SK-N-SH (cell line): ENCODE measurements at regions not wholly inside any gene's neighbourhood (a gene's known extent, or its start where the extent isn't known, plus 50 kb on each side); places are given as distances from the start of the nearest gene placed in this dataset.

Experiments used
- CHD2 ChIP-seq: fragments of 150-350 bp; IDR thresholded peaks from 2 replicates; pipeline ENCODE4 v1.6.1; 2018; ENCODE audit warnings: low read length; ENCODE audit not compliant: partially characterized antibody
- EP300 ChIP-seq, 2 experiments: IDR thresholded peaks; 2 replicates each; pipeline versions ENCODE4 v1.4.0 to v1.6.1; 2012; ENCODE audit warnings: borderline replicate concordance in 1 of 2, low read depth in 1 of 2, low read length in 1 of 2
- EZH2phosphoT487 ChIP-seq: fragments of 200-600 bp; sonication (generic); IDR thresholded peaks from 2 replicates; pipeline ENCODE4 v1.6.1; 2017; ENCODE audit warnings: low read depth, mixed run types, mild to moderate bottlenecking, antibody characterized with exemption, moderate library complexity, borderline replicate concordance
- MAX ChIP-seq: IDR thresholded peaks from 2 replicates; pipeline ENCODE4 v1.4.0; 2012; ENCODE audit warnings: low read depth
- POLR2AphosphoS5 ChIP-seq: IDR thresholded peaks from 2 replicates; pipeline ENCODE4 v1.6.1; 2012; ENCODE audit warnings: low read depth, low read length
- REST ChIP-seq: IDR thresholded peaks from 2 replicates; pipeline ENCODE4 v1.6.1; 2012; ENCODE audit warnings: mild to moderate bottlenecking, low read depth, low read length, moderate library complexity
- TCF12 ChIP-seq: IDR thresholded peaks from 2 replicates; pipeline ENCODE4 v1.4.0; 2012
- USF2 ChIP-seq: fragments of 150-350 bp; IDR thresholded peaks from 2 replicates; pipeline ENCODE4 v1.6.1; 2017; ENCODE audit warnings: antibody characterized with exemption, low read length, low read depth, borderline replicate concordance
- TF ChIP-seq, protein P1 (sequence below): IDR thresholded peaks from 2 replicates; pipeline ENCODE4 v1.4.0; 2012; ENCODE audit warnings: low read depth, borderline replicate concordance
- TF ChIP-seq, protein P2 (sequence below): fragments of 200-600 bp; sonication (generic); IDR thresholded peaks from 2 replicates; pipeline ENCODE4 v1.6.1; 2017; ENCODE audit warnings: antibody characterized with exemption, mild to moderate bottlenecking, moderate library complexity

DNA sequence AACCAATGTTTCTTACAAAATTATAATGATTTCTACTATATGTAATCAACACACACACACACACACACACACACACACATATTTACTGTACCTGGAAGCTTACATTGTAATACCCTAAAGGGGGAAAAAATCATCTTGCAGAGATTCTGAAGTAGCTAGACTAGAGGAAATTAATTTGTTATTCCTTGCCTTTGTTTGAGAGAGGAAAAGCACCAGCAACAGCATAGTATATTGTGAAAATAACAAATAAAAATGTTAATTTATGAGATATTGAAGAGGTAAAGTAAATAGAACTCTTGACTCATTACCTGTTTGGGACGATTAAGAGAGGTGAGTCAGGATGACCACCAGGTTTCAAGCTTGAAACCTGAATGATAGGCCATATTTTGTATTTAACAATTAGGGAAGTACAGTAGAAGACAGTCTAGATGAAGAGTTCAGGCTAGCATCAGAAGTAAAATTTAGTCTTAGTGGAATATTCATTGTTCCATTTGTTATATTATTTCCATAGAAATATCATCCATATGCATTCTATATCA is 873.4 kb upstream of the PCDH10 start:
- TF ChIP-seq, protein P1, sequence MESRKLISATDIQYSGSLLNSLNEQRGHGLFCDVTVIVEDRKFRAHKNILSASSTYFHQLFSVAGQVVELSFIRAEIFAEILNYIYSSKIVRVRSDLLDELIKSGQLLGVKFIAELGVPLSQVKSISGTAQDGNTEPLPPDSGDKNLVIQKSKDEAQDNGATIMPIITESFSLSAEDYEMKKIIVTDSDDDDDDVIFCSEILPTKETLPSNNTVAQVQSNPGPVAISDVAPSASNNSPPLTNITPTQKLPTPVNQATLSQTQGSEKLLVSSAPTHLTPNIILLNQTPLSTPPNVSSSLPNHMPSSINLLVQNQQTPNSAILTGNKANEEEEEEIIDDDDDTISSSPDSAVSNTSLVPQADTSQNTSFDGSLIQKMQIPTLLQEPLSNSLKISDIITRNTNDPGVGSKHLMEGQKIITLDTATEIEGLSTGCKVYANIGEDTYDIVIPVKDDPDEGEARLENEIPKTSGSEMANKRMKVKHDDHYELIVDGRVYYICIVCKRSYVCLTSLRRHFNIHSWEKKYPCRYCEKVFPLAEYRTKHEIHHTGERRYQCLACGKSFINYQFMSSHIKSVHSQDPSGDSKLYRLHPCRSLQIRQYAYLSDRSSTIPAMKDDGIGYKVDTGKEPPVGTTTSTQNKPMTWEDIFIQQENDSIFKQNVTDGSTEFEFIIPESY = no peak
- TF ChIP-seq EZH2phosphoT487 = no peak
- TF ChIP-seq, protein P2, sequence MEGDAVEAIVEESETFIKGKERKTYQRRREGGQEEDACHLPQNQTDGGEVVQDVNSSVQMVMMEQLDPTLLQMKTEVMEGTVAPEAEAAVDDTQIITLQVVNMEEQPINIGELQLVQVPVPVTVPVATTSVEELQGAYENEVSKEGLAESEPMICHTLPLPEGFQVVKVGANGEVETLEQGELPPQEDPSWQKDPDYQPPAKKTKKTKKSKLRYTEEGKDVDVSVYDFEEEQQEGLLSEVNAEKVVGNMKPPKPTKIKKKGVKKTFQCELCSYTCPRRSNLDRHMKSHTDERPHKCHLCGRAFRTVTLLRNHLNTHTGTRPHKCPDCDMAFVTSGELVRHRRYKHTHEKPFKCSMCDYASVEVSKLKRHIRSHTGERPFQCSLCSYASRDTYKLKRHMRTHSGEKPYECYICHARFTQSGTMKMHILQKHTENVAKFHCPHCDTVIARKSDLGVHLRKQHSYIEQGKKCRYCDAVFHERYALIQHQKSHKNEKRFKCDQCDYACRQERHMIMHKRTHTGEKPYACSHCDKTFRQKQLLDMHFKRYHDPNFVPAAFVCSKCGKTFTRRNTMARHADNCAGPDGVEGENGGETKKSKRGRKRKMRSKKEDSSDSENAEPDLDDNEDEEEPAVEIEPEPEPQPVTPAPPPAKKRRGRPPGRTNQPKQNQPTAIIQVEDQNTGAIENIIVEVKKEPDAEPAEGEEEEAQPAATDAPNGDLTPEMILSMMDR = no peak
- no peak for TF ChIP-seq TCF12
- no peak for TF ChIP-seq POLR2AphosphoS5
- TF ChIP-seq EP300 (IDR thresholded peaks at IDR 0.05; ENCODE audit: borderline replicate concordance in 1 of 2, low read depth in 1 of 2, low read length in 1 of 2) = no peak
- TF ChIP-seq CHD2 = no peak
- no peak for TF ChIP-seq MAX
- no peak for TF ChIP-seq USF2
- no peak for TF ChIP-seq REST
